Central memory CD8-positive, alpha-beta T cell (primary cell): ENCODE measurements at regions not wholly inside any gene's neighbourhood (a gene's known extent, or its start where the extent isn't known, plus 50 kb on each side); places are given as distances from the start of the nearest gene placed in this dataset.

Source experiments
- ATAC-seq: fragments of 150-1000 bp; cut with Tn5 transposase; replicated peaks from 2 replicates; pipeline ENCODE4 v1.10.0; 2022; ENCODE audit warnings: mild to moderate bottlenecking, moderate FRiP score, moderate number of reproducible peaks; ENCODE audit not compliant: poor library complexity, severe bottlenecking; ENCODE audit errors: extremely low read depth
- DNase-seq, 2 donors: peaks; one replicate each; pipeline ENCODE4 v3.0.0; 2021; ENCODE audit warnings: low spot score in 2 of 2
- H3K27ac Mint-ChIP-seq: one replicate; pipeline ENCODE4 v1.8.0; 2022; ENCODE audit warnings: low read depth, mild to moderate bottlenecking, moderate library complexity, mixed read lengths
- H3K27me3 Mint-ChIP-seq: one replicate; pipeline ENCODE4 v1.8.0; 2022; ENCODE audit warnings: mixed read lengths
- H3K36me3 Mint-ChIP-seq: one replicate; pipeline ENCODE4 v1.8.0; 2022; ENCODE audit warnings: mild to moderate bottlenecking, moderate library complexity, mixed read lengths; ENCODE audit not compliant: insufficient read depth
- H3K4me1 Mint-ChIP-seq: one replicate; pipeline ENCODE4 v1.8.0; 2022; ENCODE audit warnings: mixed read lengths
- H3K4me3 Mint-ChIP-seq: one replicate; pipeline ENCODE4 v1.8.0; 2022; ENCODE audit warnings: mild to moderate bottlenecking, moderate library complexity, mixed read lengths
- H3K9me3 Mint-ChIP-seq: one replicate; pipeline ENCODE4 v1.8.0; 2022; ENCODE audit warnings: mixed read lengths

DNA sequence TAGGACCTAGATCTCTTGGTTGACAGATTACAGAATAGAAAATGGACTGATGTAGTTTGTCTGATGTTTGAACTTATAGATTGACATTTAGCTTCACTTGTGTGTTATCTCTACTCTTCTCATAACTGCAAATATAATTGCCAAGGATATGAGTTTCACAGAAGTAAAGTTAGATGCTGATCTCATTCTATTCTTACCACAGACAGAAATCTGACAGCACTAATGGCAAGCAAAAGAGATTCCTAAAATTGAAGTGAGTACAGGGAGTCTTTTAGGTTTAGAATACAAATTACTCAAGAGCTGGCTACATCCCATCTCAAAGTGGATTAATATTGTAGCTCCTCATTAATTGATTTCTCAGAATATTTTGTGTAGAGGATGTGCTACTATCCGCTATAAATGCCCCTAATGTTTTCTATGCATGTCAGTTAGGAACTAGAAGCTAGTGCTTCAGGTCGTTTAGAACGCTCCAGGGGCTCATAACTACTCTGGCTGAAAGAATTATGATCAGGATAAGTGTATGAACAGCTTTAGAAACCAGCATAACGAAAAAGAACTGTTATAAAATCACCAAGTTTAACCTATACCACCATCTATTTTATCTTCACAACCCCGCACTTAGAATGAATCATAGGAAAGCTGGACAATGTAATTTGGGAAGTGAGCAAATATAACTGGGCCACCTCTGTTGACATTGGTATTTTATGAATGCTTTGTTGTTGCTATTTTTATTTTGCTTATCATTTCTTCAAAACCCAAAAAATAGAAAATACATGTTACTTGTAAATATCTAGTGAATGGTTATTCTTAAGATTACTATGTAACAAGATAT, 378.8 kb upstream of the REG3G start:
- Mint-ChIP-seq H3K27ac (no peak overlapping the region), H3K9me3 (peaks cover 21% of the 10 kb centered on the region), H3K27me3 (no peaks in the 10 kb centered on the region), H3K4me3 (no peak overlapping the region), H3K36me3 (no peaks in the 10 kb centered on the region), H3K4me1 (no peaks in the 10 kb centered on the region)
- DNase-seq (no peak), ATAC-seq (no peak)

DNA sequence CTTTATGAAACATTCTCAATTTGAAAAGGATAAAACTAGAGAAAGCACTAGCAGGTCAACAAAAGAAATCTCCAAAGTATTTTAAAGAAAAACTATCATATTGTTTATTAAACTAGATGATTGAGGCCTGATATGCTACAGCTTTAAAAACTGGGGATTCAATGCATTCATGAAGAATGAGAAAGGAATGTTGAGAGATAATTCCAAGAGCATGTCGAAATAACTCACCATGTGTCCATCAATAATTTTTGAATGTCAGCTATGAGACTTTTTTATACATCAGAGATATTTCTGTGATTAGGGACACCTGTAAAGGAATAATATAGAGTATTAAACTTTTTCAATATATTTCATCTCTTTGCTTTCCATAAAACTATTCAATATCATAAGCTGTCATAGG, 376.9 kb upstream of the REG3G start:
- no peak overlapping the region for H3K27ac Mint-ChIP-seq
- H3K9me3 Mint-ChIP-seq, result peaks cover 32% of the 10 kb centered on the region
- DNase-seq, result no peak
- H3K4me1 Mint-ChIP-seq, result no peaks in the 10 kb centered on the region
- H3K4me3 Mint-ChIP-seq, result no peak overlapping the region
- H3K36me3 Mint-ChIP-seq, result no peaks in the 10 kb centered on the region
- ATAC-seq, result no peak
- H3K27me3 Mint-ChIP-seq, result no peaks in the 10 kb centered on the region

DNA sequence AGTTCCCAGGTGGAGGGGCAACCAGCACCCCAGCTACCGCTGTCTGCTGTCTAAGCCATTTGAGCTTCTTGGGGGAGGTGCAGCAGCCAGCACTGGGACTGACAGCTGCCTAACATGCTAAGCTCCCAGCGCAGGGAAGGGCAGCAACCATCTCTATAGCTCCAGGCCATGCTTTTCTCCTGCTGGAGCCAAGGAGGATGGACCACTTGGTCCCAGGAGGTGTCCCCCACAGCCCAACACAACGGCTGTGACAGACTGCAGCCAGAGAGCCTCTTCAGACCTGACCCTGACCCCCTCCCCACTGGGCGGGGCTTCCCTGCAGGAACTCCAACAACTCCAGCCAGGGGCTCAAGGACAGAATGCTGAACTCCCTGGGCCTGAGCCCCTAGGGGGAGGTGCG, 370.6 kb upstream of the REG3G start:
- no peak for DNase-seq
- no peak overlapping the region for H3K27ac Mint-ChIP-seq
- H3K4me3 Mint-ChIP-seq, result no peak overlapping the region
- H3K27me3 Mint-ChIP-seq, result no peaks in the 10 kb centered on the region
- ATAC-seq, result no peak
- H3K4me1 Mint-ChIP-seq, result no peaks in the 10 kb centered on the region
- H3K9me3 Mint-ChIP-seq, result peaks cover 63% of the 10 kb centered on the region
- no peaks in the 10 kb centered on the region for H3K36me3 Mint-ChIP-seq

DNA sequence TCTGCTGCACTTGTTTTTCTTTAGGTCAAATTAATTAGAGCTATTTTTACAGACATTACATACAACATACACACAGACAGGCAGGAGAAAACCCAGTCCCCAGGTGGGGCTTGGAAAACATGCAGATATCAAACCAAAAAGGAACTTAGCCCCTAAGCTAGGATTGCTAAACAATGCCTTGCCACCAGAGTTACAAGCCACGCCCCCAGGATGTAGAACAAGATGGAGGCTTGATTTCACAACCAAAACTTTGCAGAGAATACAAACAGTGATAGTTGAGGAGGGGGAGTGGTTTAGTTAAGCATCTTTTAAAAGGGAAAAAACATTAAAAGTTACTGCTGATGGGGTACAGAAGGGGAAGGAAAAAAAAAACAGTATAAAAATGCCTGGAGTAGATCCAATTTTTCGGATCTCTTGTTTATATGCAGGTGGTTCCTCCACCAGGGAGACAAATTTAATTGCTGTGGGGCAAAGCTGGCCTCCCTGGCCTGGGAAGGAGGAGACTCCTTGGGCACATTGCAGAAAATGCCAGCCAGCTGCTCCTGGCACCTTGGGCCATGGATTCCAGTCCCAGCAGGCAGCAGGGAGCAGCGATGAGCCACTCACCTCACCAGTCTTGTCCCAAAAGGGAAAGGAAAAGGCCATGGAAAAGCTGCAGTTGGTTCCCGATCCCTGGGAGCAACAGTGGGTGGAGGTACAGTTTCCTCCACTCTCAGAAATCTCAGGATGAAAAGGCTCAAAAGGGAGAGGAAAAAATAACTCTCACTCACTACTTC, 348.4 kb upstream of the REG3G start:
- no peak overlapping the region for H3K4me3 Mint-ChIP-seq

DNA sequence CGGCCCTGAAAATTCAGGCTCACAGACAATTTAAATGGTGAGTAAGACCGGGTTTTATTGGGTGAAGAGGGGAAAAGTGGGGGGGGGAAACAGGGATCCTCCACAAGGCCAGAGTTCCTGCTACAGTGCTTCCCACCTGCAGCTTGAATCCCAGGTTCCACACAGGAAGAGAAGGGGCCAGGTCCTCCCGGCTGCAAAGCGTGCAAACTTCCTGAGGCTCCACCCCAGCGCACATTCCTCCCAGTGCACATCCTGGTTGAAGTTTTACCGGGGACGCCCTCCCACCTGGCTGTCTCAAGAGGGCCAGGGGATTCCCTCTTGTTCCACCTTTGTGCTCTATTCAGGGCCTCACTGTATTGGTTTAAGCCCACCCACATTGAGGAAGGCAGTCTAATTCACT, 347.7 kb upstream of the REG3G start:
- ATAC-seq (no peak), DNase-seq (no peak)
- Mint-ChIP-seq H3K27ac (no peak overlapping the region), H3K36me3 (no peaks in the 10 kb centered on the region), H3K4me1 (no peaks in the 10 kb centered on the region), H3K4me3 (no peak overlapping the region), H3K9me3 (peaks cover 10% of the 10 kb centered on the region), H3K27me3 (no peaks in the 10 kb centered on the region)

More for the DNA sequence above, 348.4 kb upstream of the REG3G start:
- no peaks in the 10 kb centered on the region for H3K36me3 Mint-ChIP-seq
- no peak overlapping the region for H3K27ac Mint-ChIP-seq
- ATAC-seq, result no peak
- peaks cover 10% of the 10 kb centered on the region for H3K9me3 Mint-ChIP-seq
- no peaks in the 10 kb centered on the region for H3K27me3 Mint-ChIP-seq
- no peak for DNase-seq
- H3K4me1 Mint-ChIP-seq, result no peaks in the 10 kb centered on the region

DNA sequence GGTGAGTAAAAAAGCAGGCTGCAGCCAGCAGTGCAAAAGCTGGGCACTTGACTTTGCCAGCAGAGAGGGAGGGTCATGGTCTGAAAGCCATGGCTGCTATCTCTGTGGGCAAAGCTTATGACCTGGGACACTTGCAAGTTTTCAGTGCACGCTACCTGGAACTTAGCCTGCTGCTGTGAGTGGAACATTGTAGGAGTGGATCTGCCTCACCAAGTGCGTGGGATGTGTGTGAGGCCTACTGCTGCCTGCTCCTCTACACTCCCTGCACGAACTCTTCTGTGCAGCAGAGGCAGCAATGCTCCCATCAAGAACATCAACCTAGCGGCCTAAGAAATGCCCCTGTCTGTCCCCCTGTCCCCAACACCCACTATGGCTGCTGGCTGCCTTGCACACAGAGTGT, 344.1 kb upstream of the REG3G start:
- no peaks in the 10 kb centered on the region for H3K4me1 Mint-ChIP-seq
- H3K27ac Mint-ChIP-seq, result no peak overlapping the region
- DNase-seq, result no peak
- ATAC-seq, result no peak
- no peaks in the 10 kb centered on the region for H3K36me3 Mint-ChIP-seq
- no peaks in the 10 kb centered on the region for H3K27me3 Mint-ChIP-seq
- peaks cover 15% of the 10 kb centered on the region for H3K9me3 Mint-ChIP-seq
- H3K4me3 Mint-ChIP-seq, result no peak overlapping the region

DNA sequence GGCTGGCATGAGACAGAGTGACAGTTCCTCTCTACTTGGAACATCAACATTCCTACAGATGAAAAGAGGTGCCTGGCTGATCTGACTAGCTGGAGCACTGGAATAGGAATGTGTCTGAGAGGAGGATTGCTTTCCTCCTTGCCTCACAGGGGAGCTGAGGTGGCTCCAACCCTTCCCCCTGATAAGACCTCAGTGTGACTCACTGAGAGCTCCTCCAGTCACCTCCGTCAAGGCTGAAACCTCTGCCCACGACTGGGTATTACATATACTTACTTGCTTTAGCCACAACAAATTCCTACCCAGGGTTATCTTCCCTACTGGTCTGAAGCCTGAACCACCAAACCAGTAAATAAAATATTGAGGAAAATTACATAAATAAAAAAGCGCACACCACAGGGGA, 342.7 kb upstream of the REG3G start:
- no peak for ATAC-seq

DNA sequence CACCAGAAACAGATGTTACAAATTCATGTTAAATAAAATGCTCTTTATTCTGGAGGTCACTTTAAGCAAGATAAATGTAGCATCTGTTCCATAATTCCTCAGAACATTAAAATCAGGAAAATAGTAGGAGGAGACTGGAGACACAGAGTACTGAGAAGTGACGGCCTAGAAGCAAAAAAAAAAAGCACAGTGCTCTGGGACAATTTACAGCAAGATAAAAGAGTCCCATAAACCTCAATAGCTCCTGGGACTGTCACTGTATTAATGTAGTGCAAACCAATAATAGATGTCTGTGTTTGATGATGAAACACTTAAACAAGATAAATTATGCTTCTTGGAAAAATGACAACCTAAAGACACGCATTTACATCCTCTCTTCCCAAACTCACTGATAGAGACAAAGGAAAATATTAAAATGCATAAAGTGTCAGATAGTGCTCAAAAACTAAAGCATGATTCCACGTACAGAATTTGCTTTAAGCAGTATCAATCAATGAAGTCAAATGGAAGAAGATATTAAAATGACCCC, 338.8 kb upstream of the REG3G start:
- Mint-ChIP-seq H3K36me3 (no peaks in the 10 kb centered on the region), H3K27ac (no peak overlapping the region), H3K27me3 (no peaks in the 10 kb centered on the region), H3K9me3 (peaks cover 26% of the 10 kb centered on the region), H3K4me1 (no peaks in the 10 kb centered on the region), H3K4me3 (no peak overlapping the region)
- no peak for ATAC-seq
- DNase-seq, result no peak

More for the DNA sequence above, 342.7 kb upstream of the REG3G start:
- no peaks in the 10 kb centered on the region for H3K4me1 Mint-ChIP-seq
- H3K27ac Mint-ChIP-seq, result no peak overlapping the region
- no peaks in the 10 kb centered on the region for H3K36me3 Mint-ChIP-seq
- no peak for DNase-seq
- no peaks in the 10 kb centered on the region for H3K27me3 Mint-ChIP-seq
- H3K9me3 Mint-ChIP-seq, result peaks cover 24% of the 10 kb centered on the region
- no peak overlapping the region for H3K4me3 Mint-ChIP-seq

DNA sequence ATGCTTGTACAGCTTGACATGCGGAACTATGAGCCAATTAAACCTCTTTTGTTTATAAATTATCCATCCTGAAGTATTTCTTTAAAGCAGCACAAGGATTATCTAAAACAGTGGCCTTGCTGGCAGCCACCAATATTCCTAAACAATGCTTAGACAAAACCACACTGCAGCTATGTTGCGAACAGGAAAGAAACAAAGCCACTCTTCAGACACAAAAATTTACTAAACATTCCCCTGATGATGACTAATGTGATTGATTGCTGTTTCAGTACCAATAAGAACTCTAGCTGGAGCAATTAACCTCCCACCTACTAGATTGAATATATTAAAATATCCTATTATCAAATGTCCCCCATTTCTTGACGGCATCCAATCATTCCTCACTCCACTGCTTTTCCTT, 325.8 kb upstream of the REG3G start:
- Mint-ChIP-seq H3K4me3 (no peak overlapping the region), H3K27me3 (no peaks in the 10 kb centered on the region), H3K9me3 (no peaks in the 10 kb centered on the region), H3K27ac (no peak overlapping the region), H3K36me3 (peaks cover 2% of the 10 kb centered on the region), H3K4me1 (no peaks in the 10 kb centered on the region)
- DNase-seq (no peak), ATAC-seq (no peak)

DNA sequence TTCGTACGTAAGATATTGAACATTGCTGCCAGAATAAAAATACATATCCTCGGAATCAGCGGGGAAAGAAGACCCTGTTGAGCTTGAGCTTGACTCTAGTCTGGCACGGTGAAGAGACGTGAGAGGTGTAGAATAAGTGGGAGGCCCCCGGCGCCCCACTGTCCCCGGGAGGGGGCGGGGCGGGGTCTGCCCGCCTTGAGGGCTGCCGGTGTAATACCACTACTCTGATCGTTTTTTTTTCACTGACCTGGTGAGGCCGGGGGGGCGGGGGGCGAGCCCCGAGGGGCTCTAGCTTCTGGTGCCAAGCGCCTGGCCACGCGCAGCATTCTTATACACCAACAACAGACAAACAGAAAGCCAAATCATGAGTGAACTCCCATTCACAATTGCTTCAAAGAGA, 324.0 kb upstream of the REG3G start:
- no peaks in the 10 kb centered on the region for H3K4me1 Mint-ChIP-seq
- H3K4me3 Mint-ChIP-seq, result no peak overlapping the region
- ATAC-seq, result no peak
- H3K36me3 Mint-ChIP-seq, result peaks cover 2% of the 10 kb centered on the region
- no peaks in the 10 kb centered on the region for H3K27me3 Mint-ChIP-seq
- no peaks in the 10 kb centered on the region for H3K9me3 Mint-ChIP-seq
- no peak overlapping the region for H3K27ac Mint-ChIP-seq
- no peak for DNase-seq

DNA sequence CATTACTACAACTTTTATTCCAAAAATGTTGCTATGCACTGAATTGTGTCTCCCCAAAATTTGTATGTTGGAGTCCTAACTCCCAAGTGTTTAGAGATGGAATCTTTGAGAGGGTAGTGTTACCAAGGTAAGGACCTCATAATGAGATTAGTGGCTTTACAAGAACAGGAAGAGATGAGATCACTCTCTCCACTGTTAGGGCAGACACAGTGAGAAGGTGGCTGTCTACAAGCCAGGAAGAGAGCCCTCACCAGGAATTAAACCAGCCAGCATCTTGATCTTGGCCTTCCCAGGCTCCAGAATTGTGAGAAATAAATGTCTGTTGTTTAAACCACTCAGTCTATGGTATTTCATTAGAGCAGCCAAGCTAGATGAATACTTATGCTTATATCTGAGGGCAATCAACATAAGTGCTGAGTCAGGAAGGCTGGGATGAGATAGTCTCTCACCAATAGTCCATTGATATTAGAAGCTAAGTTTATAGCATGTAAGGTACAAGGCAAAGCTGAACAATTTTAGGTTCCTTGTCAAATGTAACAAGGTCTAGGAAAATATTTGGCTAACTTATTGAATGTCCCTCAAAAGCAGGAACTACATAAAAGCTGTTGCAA, 317.6 kb upstream of the REG3G start:
- ATAC-seq, result no peak
- Mint-ChIP-seq H3K27me3 (no peaks in the 10 kb centered on the region), H3K36me3 (no peaks in the 10 kb centered on the region), H3K27ac (no peak overlapping the region), H3K4me1 (no peaks in the 10 kb centered on the region), H3K4me3 (no peak overlapping the region), H3K9me3 (peaks cover 5% of the 10 kb centered on the region)
- no peak for DNase-seq

DNA sequence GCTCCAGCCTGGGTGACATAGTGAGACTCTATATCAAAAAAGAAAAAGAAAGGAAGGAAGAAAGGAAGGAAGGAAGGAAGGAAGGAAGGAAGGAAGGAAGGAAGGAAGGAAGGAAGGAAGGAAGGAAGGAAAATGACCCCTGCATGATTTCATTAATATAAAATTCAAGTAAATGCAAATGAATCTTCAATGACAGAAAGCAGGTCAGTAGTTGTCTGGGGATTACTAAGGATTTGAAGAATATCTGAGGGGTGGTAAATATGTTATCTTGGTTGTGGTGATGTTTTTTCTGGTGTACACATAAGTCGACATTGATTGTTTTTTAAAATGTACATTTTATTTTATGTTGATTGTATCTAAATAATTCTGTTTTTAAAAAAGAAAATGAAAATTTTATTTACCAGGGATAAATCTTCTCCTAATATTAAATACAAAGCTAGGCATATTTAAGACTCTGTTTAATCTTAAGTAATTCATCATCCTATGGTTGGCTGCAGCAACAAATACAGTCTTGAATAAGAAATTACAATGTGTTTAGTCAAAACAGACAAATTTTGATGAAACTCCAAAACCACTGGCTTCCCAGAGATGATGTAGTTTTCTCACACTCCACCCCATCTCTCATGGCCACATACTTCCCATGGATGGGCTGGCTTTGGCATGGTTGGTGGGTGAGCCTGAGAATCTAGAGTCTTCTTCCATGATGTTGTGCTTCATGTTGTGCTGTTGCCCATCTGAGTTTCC, 314.7 kb upstream of the REG3G start:
- H3K9me3 Mint-ChIP-seq, result peaks cover 9% of the 10 kb centered on the region
- H3K4me1 Mint-ChIP-seq, result no peaks in the 10 kb centered on the region
- no peaks in the 10 kb centered on the region for H3K36me3 Mint-ChIP-seq
- H3K27ac Mint-ChIP-seq, result no peak overlapping the region
- ATAC-seq (no peak), DNase-seq (no peak)
- H3K27me3 Mint-ChIP-seq, result no peaks in the 10 kb centered on the region
- no peak overlapping the region for H3K4me3 Mint-ChIP-seq
